Heart right ventricle (tissue), 16 donors: ENCODE measurements at regions not wholly inside any gene's neighbourhood (a gene's known extent, or its start where the extent isn't known, plus 50 kb on each side); places are given as distances from the start of the nearest gene placed in this dataset.

Source experiments
- ATAC-seq, 8 donors: fragments of 200-7000 bp; cut with Tn5 transposase; one replicate each; pipeline ENCODE4 v1.9.1; 2020; ENCODE audit warnings: mild to moderate bottlenecking in 8 of 8, moderate library complexity in 8 of 8, moderate number of reproducible peaks in 1 of 8
- DNase-seq, 2 donors: peaks; one replicate each; pipeline ENCODE4 v3.0.0-alpha.2; 2020
- H3K27ac ChIP-seq, 10 donors: fragments of 200-600 bp; sonication (generic) in 2 of 10; one replicate each; pipeline versions ENCODE4 v1.5.0 to v1.8.0; 2020 to 2022; ENCODE audit warnings: mild to moderate bottlenecking in 3 of 10
- H3K27me3 ChIP-seq, 7 donors: fragments of 200-600 bp; one replicate each; pipeline ENCODE4 v1.8.0; 2021 to 2022; ENCODE audit warnings: mild to moderate bottlenecking in 2 of 7
- H3K36me3 ChIP-seq, 9 donors: fragments of 200-600 bp; sonication (generic) in 1 of 9; one replicate each; pipeline versions ENCODE4 v1.5.0 to v1.8.0; 2020 to 2022; ENCODE audit warnings: mild to moderate bottlenecking in 2 of 9
- H3K4me1 ChIP-seq, 9 donors: fragments of 200-600 bp; sonication (generic) in 1 of 9; one replicate each; pipeline versions ENCODE4 v1.5.0 to v1.8.0; 2020 to 2022; ENCODE audit warnings: mild to moderate bottlenecking in 4 of 9
- H3K4me3 ChIP-seq, 10 donors: fragments of 200-600 bp; sonication (generic) in 2 of 10; one replicate each; pipeline versions ENCODE4 v1.5.0 to v1.8.0; 2020 to 2022; ENCODE audit warnings: mild to moderate bottlenecking in 7 of 10, moderate library complexity in 2 of 10
- H3K9me3 ChIP-seq, 11 donors: fragments of 200-600 bp in 10 of 11; sonication (generic) in 2 of 11; one replicate each; pipeline versions ENCODE4 v1.5.0 to v1.8.0; 2013 to 2022; ENCODE audit warnings: mild to moderate bottlenecking in 2 of 11, control low read depth in 1 of 11, moderate library complexity in 1 of 11
- CTCF ChIP-seq, 9 donors: fragments of 200-600 bp; sonication (generic) in 2 of 9; IDR thresholded peaks; one replicate each; pipeline versions ENCODE4 v1.5.0 to v1.8.0; 2021 to 2022; ENCODE audit warnings: antibody characterized with exemption in 9 of 9, mild to moderate bottlenecking in 5 of 9, moderate library complexity in 1 of 9
- WGBS, 2 donors: extraction: QIAGEN DNeasy Blood & Tissue Kit; methylation state at CpG; one replicate each; pipeline ENCODE4 v1.1.7; 2013; ENCODE audit warnings: inconsistent platforms in 1 of 2; 5-methylcytosine and 5-hydroxymethylcytosine counted together
- intact Hi-C, 10 donors: fragments of 100-400 bp; cut with DNase I; formaldehyde crosslinking; loops; one replicate each; pipeline versions ENCODE4 v1.11.1 to v1.14.2; 2022
- donor health status: Arrhythmogenic right ventricular cardiomyopathy.
- donor health status: ischemic (EF 13 %, LVEDD 7.1; RV severe dilation, severe dysfunction).
- donor health status: healthy with polysubstance abuse.
- donor health status: DM: no; HTN: yes; CAD: no.
- donor health status: DM: no; HTN: no; CAD: no.
- donor health status: ischemic (EF 25% LVEDD 6.9; RV normal size, moderate dysfunction).
- donor health status: ischemic (EF 25% LVEDD 5.7; RV mildly dilated, moderate dysfunction).
- donor health status: healthy.
- donor health status: DM: yes; HTN: yes; CAD: no.
- donor health status: Ischemic cardiomyopathy.
- donor health status: ischemic (EF 35%, LVEDD 5.7; RV mildly dilated, moderate dysfunction).
- donor health status: nonischemic (EF 11% LVEDD 7.7; RV severe dilation, severe dysfunction).
- donor health status: DM: yes; HTN: yes; CAD: no.
- donor health status: PGD.
- donor health status: ischemic (EF 29% LVEDD 5.4; RV normal size, mild dysfunction).
- donor health status: nonischemic (EF 23%, LVEDD 6.1; RV moderate dilation, normal function).

DNA sequence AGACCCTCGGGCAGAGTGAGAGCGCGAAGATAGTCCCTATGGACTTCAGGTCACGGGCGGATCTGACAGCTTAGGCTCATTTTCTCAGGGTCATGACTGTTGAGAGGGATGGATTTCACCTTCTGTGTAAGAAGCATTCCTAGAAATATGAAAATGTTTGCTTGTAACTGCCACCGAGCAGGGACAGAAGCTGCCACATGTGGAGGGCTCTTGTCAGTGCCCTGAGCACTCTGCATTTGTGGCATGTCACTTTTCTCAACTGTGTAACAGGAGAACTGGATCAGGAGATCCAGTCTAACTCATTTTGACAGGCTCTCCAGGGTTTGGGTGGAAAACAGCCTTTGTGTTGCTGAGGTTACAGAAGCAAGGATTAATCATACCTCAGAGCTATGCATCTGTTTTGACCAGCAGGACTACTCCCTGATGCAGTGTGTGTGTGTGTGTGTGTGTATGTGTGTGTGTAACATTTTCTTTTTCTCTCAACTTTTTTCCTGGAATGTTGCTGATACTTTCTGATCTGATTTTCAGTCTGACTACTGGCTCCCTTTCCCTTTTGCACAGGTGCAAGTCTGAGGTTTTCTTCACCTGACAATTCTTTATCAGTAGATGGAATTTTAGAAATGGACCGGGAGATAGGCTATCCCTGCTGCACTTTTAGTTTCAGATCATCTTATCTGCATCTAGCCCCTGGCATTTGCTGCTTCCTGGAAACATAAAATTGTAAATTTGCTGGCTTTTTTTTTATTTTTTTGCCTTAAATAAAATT, 183.3 kb downstream of the STK31 start:
- Histone ChIP-seq H3K9me3 (no peaks in the 10 kb centered on the region), H3K4me3 (no peak overlapping the region), H3K4me1 (no peaks in the 10 kb centered on the region), H3K36me3 (no peaks in the 10 kb centered on the region), H3K27me3 (peaks cover 0 to 24% (median 7%) of the 10 kb centered on the region in 7 donors), H3K27ac (no peak overlapping the region)
- DNase-seq (no peak), ATAC-seq (peak in 1 of 8 donors; percentile 16)
- 60 to 65% methylated on average over 7 of the region's 7 CpGs for WGBS, 2 donors
- no peak for TF ChIP-seq CTCF (IDR thresholded peaks at IDR 0.05)
- intact Hi-C loops: no loop called here

DNA sequence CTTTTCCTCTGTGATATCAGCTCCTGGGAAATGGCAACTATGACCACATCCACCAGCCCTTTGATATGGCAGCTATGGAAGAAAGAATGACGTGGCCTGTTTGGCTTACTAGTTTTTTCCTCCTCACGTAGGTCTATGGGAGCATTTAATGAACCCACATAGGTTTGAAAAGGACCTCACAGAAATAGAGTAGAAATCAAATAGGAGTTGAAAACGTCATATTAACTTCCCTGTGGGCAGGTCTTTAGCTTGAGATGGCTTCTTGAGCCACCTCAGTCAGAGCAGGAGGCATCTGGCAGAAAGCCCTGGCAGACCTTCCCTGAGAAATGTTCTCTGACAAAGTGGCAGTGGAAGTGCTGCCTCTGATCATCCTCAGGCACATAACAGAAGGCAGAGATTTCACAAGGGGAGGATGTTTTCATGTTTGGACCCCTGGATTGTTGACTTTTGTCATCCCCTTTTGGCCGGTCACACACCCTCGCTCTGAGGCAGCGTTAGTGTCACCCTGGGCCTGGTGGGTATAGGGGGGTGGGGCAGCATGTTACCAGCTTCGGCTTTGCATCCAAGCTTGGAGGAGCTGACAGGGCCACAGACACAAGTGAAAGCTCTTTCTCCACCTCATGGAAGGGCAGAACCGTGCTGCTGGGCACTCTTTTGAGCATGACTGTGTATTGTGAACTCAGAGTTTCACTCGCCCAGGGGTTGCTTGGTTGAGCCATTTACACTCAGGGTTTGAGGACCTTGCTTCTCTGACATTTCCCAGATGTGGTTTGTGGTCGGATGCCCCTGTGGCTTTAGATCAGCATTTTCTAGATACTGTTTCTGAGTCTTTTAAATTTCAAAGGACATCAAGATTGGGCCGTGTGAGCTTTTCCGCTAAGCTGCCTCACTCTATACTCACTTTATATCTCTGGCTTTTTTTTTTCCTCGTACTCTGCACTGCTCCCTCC, 184.2 kb downstream of the STK31 start:
- no peak for TF ChIP-seq CTCF (IDR thresholded peaks at IDR 0.05)
- H3K9me3 ChIP-seq: no peaks in the 10 kb centered on the region
- H3K4me1 ChIP-seq: no peaks in the 10 kb centered on the region
- H3K27ac ChIP-seq: no peak overlapping the region
- ATAC-seq (peak in 1 of 8 donors; percentile 35), DNase-seq (no peak)
- intact Hi-C loops: no loop called here
- WGBS, 2 donors: 33 to 42% methylated on average over 13 of the region's 13 CpGs
- peaks cover 0 to 24% (median 7%) of the 10 kb centered on the region in 7 donors for H3K27me3 ChIP-seq
- no peaks in the 10 kb centered on the region for H3K36me3 ChIP-seq
- H3K4me3 ChIP-seq: no peak overlapping the region

- Histone ChIP-seq H3K4me1 (no peaks in the 10 kb centered on the region), H3K4me3 (no peak overlapping the region), H3K27ac (no peak overlapping the region), H3K9me3 (no peaks in the 10 kb centered on the region), H3K36me3 (no peaks in the 10 kb centered on the region), H3K27me3 (peaks cover 0 to 24% (median 7%) of the 10 kb centered on the region in 7 donors)
- WGBS, 2 donors: 80 to 83% methylated on average over 4 of the region's 4 CpGs
- DNase-seq: no peak
- intact Hi-C loops: no loop called here
- TF ChIP-seq CTCF (IDR thresholded peaks at IDR 0.05): no peak
- ATAC-seq: no peak
Measured at GRCh38 chr7:23894892-23895569, 185.0 kb downstream of the STK31 start.

GRCh38 chr7:23895666-23896096, 185.7 kb downstream of the STK31 start:
- DNase-seq (no peak), ATAC-seq (no peak)
- 40 to 50% methylated on average over 6 of the region's 6 CpGs for WGBS, 2 donors
- no peak overlapping the region for H3K27ac ChIP-seq
- H3K36me3 ChIP-seq: no peaks in the 10 kb centered on the region
- no peaks in the 10 kb centered on the region for H3K4me1 ChIP-seq
- peaks cover 0 to 24% (median 7%) of the 10 kb centered on the region in 7 donors for H3K27me3 ChIP-seq
- intact Hi-C loops: no loop called here
- H3K9me3 ChIP-seq: no peaks in the 10 kb centered on the region
- TF ChIP-seq CTCF (IDR thresholded peaks at IDR 0.05): no peak
- H3K4me3 ChIP-seq: no peak overlapping the region
